ENCODE measurements at regions not wholly inside any gene's neighbourhood (a gene's known extent, or its start where the extent isn't known, plus 50 kb on each side); places are given as distances from the start of the nearest gene placed in this dataset.

DNA sequence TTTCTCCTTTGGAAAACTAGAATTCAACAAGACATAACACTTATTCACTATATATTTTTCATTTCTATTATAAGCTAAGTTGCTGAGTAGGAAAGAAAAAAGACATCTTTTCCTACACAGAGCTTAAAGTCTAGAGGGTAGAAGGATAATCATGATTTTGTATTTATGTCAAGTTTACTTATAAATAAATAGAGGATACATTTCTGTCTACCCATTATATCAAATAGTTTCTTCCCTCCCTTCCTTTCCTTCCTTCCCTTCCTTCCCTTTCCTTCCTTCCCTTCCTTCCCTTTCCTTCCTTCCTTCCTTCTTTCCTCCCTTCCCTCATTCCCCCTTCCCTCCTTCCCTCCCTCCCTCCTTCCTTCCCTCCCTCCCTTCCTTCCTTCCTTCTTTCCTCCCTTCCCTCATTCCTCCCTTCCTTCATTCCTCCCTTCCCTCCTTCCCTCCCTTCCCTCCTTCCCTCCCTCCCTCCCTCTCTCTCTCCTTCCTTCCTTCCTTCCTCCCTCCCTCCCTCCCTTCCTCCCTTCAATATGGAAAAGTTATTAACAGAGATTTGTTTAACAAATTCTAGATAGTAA lies 308.4 kb upstream of the COL3A1 start:
- TF ChIP-seq, protein P1, sequence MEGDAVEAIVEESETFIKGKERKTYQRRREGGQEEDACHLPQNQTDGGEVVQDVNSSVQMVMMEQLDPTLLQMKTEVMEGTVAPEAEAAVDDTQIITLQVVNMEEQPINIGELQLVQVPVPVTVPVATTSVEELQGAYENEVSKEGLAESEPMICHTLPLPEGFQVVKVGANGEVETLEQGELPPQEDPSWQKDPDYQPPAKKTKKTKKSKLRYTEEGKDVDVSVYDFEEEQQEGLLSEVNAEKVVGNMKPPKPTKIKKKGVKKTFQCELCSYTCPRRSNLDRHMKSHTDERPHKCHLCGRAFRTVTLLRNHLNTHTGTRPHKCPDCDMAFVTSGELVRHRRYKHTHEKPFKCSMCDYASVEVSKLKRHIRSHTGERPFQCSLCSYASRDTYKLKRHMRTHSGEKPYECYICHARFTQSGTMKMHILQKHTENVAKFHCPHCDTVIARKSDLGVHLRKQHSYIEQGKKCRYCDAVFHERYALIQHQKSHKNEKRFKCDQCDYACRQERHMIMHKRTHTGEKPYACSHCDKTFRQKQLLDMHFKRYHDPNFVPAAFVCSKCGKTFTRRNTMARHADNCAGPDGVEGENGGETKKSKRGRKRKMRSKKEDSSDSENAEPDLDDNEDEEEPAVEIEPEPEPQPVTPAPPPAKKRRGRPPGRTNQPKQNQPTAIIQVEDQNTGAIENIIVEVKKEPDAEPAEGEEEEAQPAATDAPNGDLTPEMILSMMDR (conservative IDR thresholded peaks at IDR 0.05): no peak
- TF ChIP-seq EZH2 (IDR thresholded peaks at IDR 0.05; ENCODE audit: low read depth): no peak
